HG03520 (cell line): ENCODE measurements at regions not wholly inside any gene's neighbourhood (a gene's known extent, or its start where the extent isn't known, plus 50 kb on each side); places are given as distances from the start of the nearest gene placed in this dataset.

Source experiments
- ATAC-seq: cut with Tn5 transposase; IDR thresholded peaks from one replicate; pipeline ENCODE4 v1.9.1; 2021; ENCODE audit warnings: mild to moderate bottlenecking, moderate library complexity; ENCODE audit not compliant: unreplicated experiment

GRCh38 chr4:116449764-116450163, 635.6 kb downstream of the TRAM1L1 start:
- ATAC-seq, result no peak

GRCh38 chr4:116444117-116444516, 641.3 kb downstream of the TRAM1L1 start:
- no peak for ATAC-seq

GRCh38 chr4:116438981-116439729, 646.2 kb downstream of the TRAM1L1 start:
- ATAC-seq, result no peak

- no peak for ATAC-seq
Observed at GRCh38 chr4:116438417-116438816, 647.0 kb downstream of the TRAM1L1 start.

GRCh38 chr4:116427666-116428065, 657.7 kb downstream of the TRAM1L1 start:
- no peak for ATAC-seq

GRCh38 chr4:116413222-116413621, 672.2 kb downstream of the TRAM1L1 start:
- ATAC-seq, result no peak

- ATAC-seq, result no peak
Observed at GRCh38 chr4:116401293-116401692, 684.1 kb downstream of the TRAM1L1 start.

- no peak for ATAC-seq
Observed at GRCh38 chr4:116400480-116400879, 684.9 kb downstream of the TRAM1L1 start.

- no peak for ATAC-seq
Observed at GRCh38 chr4:116397714-116398113, 687.7 kb downstream of the TRAM1L1 start.

GRCh38 chr4:116397291-116397690, 688.1 kb downstream of the TRAM1L1 start:
- ATAC-seq, result no peak

- no peak for ATAC-seq
Observed at GRCh38 chr4:116395408-116395807, 690.0 kb downstream of the TRAM1L1 start.

- no peak for ATAC-seq
Observed at GRCh38 chr4:116391020-116391419, 694.4 kb downstream of the TRAM1L1 start.

GRCh38 chr4:116389139-116389538, 696.2 kb downstream of the TRAM1L1 start:
- ATAC-seq, result no peak

- ATAC-seq, result no peak
Observed at GRCh38 chr4:116387937-116388474, 697.4 kb downstream of the TRAM1L1 start.

- no peak for ATAC-seq
Observed at GRCh38 chr4:116386856-116387255, 698.5 kb downstream of the TRAM1L1 start.

- ATAC-seq, result no peak
Observed at GRCh38 chr4:116385583-116385982, 699.8 kb downstream of the TRAM1L1 start.

GRCh38 chr4:116374815-116375214, 710.6 kb downstream of the TRAM1L1 start:
- ATAC-seq, result peak; percentile 54

GRCh38 chr4:116362583-116362982, 722.8 kb downstream of the TRAM1L1 start:
- no peak for ATAC-seq

- ATAC-seq, result no peak
Observed at GRCh38 chr4:116361790-116362189, 723.6 kb downstream of the TRAM1L1 start.

- peak; percentile 99 for ATAC-seq
Observed at GRCh38 chr4:116358633-116359222, 726.6 kb downstream of the TRAM1L1 start.

GRCh38 chr4:116357758-116358157, 727.6 kb downstream of the TRAM1L1 start:
- no peak for ATAC-seq

- no peak for ATAC-seq
Observed at GRCh38 chr4:116346750-116347149, 738.6 kb downstream of the TRAM1L1 start.
